ENCODE measurements at regions not wholly inside any gene's neighbourhood (a gene's known extent, or its start where the extent isn't known, plus 50 kb on each side); places are given as distances from the start of the nearest gene placed in this dataset.

GRCh38 chr1:182207300-182207699 lies 145.8 kb upstream of the ZNF648 start:
- no peak for TF ChIP-seq CTCF (conservative IDR thresholded peaks at IDR 0.05 in 1 of 2, IDR thresholded peaks at IDR 0.05 in 1 of 2; ENCODE audit: low read depth in 1 of 2, low read length in 2 of 2)
- TF ChIP-seq EZH2 (IDR thresholded peaks at IDR 0.05; ENCODE audit: low read length, missing control alignments) = no peak
